ENCODE measurements at regions not wholly inside any gene's neighbourhood (a gene's known extent, or its start where the extent isn't known, plus 50 kb on each side); places are given as distances from the start of the nearest gene placed in this dataset.

DNA sequence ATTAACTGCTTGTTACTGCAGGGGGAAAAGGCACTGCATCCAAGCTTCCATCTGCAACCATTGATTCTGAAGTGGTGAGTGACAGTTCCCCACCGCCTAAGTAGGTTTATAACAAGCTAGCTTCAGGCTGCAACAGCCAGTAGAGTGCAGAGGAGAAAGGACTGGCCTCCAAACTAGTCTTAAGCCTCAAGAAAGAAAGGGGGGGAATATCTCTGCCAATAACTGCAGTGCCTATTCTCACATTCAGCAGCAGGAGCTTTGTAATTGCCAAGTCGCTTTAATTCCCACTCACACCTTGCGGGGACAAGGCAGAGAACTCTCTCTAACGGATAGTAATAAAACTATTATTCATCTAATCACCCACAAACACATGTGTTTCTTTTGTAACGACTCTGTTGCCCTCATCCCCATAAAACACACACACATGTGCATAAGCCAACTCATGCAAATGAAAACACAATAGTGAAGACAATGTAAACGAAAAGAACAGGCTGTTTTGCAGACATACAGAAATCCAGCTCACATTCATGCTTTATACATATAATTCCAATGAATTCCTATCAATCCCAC is 1963.3 kb upstream of the PIK3C3 start:
- TF ChIP-seq, protein P1, sequence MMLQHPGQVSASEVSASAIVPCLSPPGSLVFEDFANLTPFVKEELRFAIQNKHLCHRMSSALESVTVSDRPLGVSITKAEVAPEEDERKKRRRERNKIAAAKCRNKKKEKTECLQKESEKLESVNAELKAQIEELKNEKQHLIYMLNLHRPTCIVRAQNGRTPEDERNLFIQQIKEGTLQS (IDR thresholded peaks at IDR 0.05) = no peak
- TF ChIP-seq NR2F2 (IDR thresholded peaks at IDR 0.05) = no peak
- no peak for TF ChIP-seq EGR1 (IDR thresholded peaks at IDR 0.05; ENCODE audit: low read depth in 2 of 2)
- no peak for TF ChIP-seq GABPA (IDR thresholded peaks at IDR 0.05 in 1 of 2, conservative IDR thresholded peaks at IDR 0.05 in 1 of 2)
- no peak for TF ChIP-seq RXRA (IDR thresholded peaks at IDR 0.05)
- TF ChIP-seq, protein P2, sequence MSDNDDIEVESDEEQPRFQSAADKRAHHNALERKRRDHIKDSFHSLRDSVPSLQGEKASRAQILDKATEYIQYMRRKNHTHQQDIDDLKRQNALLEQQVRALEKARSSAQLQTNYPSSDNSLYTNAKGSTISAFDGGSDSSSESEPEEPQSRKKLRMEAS (IDR thresholded peaks at IDR 0.05) = no peak
- TF ChIP-seq HNF4G (IDR thresholded peaks at IDR 0.05) = no peak
- TF ChIP-seq HNF4A (conservative IDR thresholded peaks at IDR 0.05) = no peak
- TF ChIP-seq JUND (IDR thresholded peaks at IDR 0.05) = no peak
- TF ChIP-seq, protein P3, sequence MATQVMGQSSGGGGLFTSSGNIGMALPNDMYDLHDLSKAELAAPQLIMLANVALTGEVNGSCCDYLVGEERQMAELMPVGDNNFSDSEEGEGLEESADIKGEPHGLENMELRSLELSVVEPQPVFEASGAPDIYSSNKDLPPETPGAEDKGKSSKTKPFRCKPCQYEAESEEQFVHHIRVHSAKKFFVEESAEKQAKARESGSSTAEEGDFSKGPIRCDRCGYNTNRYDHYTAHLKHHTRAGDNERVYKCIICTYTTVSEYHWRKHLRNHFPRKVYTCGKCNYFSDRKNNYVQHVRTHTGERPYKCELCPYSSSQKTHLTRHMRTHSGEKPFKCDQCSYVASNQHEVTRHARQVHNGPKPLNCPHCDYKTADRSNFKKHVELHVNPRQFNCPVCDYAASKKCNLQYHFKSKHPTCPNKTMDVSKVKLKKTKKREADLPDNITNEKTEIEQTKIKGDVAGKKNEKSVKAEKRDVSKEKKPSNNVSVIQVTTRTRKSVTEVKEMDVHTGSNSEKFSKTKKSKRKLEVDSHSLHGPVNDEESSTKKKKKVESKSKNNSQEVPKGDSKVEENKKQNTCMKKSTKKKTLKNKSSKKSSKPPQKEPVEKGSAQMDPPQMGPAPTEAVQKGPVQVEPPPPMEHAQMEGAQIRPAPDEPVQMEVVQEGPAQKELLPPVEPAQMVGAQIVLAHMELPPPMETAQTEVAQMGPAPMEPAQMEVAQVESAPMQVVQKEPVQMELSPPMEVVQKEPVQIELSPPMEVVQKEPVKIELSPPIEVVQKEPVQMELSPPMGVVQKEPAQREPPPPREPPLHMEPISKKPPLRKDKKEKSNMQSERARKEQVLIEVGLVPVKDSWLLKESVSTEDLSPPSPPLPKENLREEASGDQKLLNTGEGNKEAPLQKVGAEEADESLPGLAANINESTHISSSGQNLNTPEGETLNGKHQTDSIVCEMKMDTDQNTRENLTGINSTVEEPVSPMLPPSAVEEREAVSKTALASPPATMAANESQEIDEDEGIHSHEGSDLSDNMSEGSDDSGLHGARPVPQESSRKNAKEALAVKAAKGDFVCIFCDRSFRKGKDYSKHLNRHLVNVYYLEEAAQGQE (IDR thresholded peaks at IDR 0.05) = no peak
- TF ChIP-seq FOXA2 (IDR thresholded peaks at IDR 0.05) = no peak
- Histone ChIP-seq H3K9ac (ENCODE audit: low read depth in 1 of 2, low read length in 2 of 2) (no peak overlapping the region), H3K4me3 (ENCODE audit: low read depth in 1 of 3, low read length in 3 of 3) (no peak overlapping the region), H3K27ac (ENCODE audit: low read depth in 1 of 2, low read length in 2 of 2) (no peak overlapping the region), H3K4me1 (ENCODE audit: control insufficient read depth in 4 of 4, insufficient read depth in 4 of 4, low read length in 3 of 4) (no peaks in the 10 kb centered on the region), H3K9me3 (ENCODE audit: control insufficient read depth in 4 of 4, low read length in 3 of 4) (no peaks in the 10 kb centered on the region), H3K27me3 (ENCODE audit: control insufficient read depth in 4 of 4, insufficient read depth in 4 of 4, low read length in 3 of 4) (no peaks in the 10 kb centered on the region), H3K36me3 (ENCODE audit: control insufficient read depth in 4 of 4, insufficient read depth in 3 of 4, low read depth in 1 of 4, low read length in 3 of 4) (no peaks in the 10 kb centered on the region)
- no peak for DNase-seq (ENCODE audit: low spot score)
- WGBS = 62% methylated on average over 6 of the region's 6 CpGs

DNA sequence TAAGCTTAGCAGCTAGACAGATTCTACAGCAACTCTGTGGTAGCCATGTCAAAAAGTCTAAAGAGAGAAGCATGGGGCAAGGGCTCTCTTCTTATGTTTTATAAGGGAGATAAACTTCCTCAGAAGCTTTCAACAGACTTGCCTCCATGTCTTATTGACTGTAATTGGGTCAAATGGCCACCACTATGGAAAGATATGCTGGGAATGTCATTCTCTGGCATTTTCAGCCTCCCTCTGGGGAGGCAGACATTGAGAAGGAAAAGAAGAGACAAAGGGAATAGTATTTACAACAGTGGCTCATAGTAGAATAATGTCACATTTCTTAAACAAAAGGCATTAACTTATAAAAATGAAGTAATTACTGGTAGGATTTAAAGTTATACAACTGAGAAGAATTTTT is 1964.5 kb upstream of the PIK3C3 start:
- no peaks in the 10 kb centered on the region for H3K9me3 ChIP-seq (ENCODE audit: control insufficient read depth in 4 of 4, low read length in 3 of 4)
- TF ChIP-seq, protein P2 (IDR thresholded peaks at IDR 0.05) = no peak
- TF ChIP-seq JUND (IDR thresholded peaks at IDR 0.05) = no peak
- TF ChIP-seq HNF4G (IDR thresholded peaks at IDR 0.05) = no peak
- TF ChIP-seq, protein P3 (IDR thresholded peaks at IDR 0.05) = no peak
- TF ChIP-seq YY1 (IDR thresholded peaks at IDR 0.05) = no peak
- TF ChIP-seq, protein P4, sequence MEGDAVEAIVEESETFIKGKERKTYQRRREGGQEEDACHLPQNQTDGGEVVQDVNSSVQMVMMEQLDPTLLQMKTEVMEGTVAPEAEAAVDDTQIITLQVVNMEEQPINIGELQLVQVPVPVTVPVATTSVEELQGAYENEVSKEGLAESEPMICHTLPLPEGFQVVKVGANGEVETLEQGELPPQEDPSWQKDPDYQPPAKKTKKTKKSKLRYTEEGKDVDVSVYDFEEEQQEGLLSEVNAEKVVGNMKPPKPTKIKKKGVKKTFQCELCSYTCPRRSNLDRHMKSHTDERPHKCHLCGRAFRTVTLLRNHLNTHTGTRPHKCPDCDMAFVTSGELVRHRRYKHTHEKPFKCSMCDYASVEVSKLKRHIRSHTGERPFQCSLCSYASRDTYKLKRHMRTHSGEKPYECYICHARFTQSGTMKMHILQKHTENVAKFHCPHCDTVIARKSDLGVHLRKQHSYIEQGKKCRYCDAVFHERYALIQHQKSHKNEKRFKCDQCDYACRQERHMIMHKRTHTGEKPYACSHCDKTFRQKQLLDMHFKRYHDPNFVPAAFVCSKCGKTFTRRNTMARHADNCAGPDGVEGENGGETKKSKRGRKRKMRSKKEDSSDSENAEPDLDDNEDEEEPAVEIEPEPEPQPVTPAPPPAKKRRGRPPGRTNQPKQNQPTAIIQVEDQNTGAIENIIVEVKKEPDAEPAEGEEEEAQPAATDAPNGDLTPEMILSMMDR (IDR thresholded peaks at IDR 0.05; ENCODE audit: low read depth, low read length, missing input control) = no peak
- TF ChIP-seq TAF1 (conservative IDR thresholded peaks at IDR 0.05) = no peak
- TF ChIP-seq, protein P5, sequence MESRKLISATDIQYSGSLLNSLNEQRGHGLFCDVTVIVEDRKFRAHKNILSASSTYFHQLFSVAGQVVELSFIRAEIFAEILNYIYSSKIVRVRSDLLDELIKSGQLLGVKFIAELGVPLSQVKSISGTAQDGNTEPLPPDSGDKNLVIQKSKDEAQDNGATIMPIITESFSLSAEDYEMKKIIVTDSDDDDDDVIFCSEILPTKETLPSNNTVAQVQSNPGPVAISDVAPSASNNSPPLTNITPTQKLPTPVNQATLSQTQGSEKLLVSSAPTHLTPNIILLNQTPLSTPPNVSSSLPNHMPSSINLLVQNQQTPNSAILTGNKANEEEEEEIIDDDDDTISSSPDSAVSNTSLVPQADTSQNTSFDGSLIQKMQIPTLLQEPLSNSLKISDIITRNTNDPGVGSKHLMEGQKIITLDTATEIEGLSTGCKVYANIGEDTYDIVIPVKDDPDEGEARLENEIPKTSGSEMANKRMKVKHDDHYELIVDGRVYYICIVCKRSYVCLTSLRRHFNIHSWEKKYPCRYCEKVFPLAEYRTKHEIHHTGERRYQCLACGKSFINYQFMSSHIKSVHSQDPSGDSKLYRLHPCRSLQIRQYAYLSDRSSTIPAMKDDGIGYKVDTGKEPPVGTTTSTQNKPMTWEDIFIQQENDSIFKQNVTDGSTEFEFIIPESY (IDR thresholded peaks at IDR 0.05) = no peak
- TF ChIP-seq SP1 (IDR thresholded peaks at IDR 0.05) = no peak
- no peak for TF ChIP-seq GABPA (IDR thresholded peaks at IDR 0.05 in 1 of 2, conservative IDR thresholded peaks at IDR 0.05 in 1 of 2)
- no peaks in the 10 kb centered on the region for H3K27me3 ChIP-seq (ENCODE audit: control insufficient read depth in 4 of 4, insufficient read depth in 4 of 4, low read length in 3 of 4)
- H3K4me3 ChIP-seq (ENCODE audit: low read depth in 1 of 3, low read length in 3 of 3) = no peak overlapping the region
- no peak for DNase-seq (ENCODE audit: low spot score)
- H3K4me1 ChIP-seq (ENCODE audit: control insufficient read depth in 4 of 4, insufficient read depth in 4 of 4, low read length in 3 of 4) = no peaks in the 10 kb centered on the region
- no peak overlapping the region for H3K27ac ChIP-seq (ENCODE audit: low read depth in 1 of 2, low read length in 2 of 2)
- H3K36me3 ChIP-seq (ENCODE audit: control insufficient read depth in 4 of 4, insufficient read depth in 3 of 4, low read depth in 1 of 4, low read length in 3 of 4) = no peaks in the 10 kb centered on the region
- H3K9ac ChIP-seq (ENCODE audit: low read depth in 1 of 2, low read length in 2 of 2) = no peak overlapping the region

Measured in liver (tissue), 8 donors.